ENCODE measurements at regions not wholly inside any gene's neighbourhood (a gene's known extent, or its start where the extent isn't known, plus 50 kb on each side); places are given as distances from the start of the nearest gene placed in this dataset.

DNA sequence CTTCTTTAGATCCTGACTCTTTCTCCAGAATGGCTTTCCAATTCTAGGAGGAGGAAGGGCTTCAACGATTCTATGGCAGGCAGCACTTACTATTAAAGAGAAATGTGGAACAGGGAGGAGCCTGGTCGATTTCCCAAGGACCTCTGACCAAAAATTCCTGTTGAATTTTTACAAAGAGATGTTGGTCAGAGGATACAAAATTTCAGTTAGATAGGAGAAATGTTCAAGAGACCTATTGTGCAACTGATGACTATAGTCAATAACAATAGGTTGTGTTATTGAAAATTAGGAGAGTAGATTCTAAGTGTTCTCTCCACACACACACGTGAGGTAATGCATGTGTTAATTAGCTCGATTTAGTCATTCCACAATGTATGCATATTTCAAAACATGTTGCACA, 130.1 kb upstream of the TNFAIP3 start:
- DNase-seq (ENCODE audit: low spot score): no peak
- in situ Hi-C loops (cut with MboI; ENCODE audit: low sequenced_read_pairs, unreplicated experiment): no loop called here

DNA sequence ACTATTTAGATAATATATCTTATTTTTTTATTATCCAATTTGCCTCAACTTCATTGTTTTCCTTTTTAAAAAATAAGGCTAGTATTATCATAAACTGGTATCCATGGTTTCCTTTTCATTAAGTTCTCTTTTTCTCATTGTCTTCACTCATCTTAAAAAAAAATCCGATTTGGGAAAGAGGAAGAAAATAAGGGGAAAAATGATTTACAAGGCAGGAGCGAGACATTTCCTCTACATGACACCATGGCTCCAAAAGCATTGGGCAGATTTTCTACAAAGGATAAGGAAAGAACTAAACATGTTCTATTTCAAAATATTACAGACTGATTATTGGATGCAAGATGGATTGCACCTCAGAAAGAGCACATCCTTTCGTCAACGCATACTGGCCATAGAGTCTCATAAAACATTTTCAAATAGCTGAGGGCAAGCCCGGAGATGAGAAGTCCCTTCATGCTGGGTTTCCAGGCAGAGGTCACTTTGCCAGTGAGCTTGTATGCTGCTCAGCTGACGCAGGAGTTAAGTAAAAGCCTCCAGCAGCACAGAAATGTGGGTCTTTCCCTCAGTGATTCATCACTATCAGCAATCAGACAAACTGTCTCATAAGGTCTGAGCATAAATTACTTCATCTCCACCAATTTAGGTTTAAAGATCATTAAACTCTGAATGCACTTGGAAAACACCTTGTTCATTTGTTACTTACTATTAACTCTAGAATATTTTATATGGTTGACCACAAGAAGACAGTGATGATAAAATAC, 129.0 kb upstream of the TNFAIP3 start:
- TF ChIP-seq, protein P1, sequence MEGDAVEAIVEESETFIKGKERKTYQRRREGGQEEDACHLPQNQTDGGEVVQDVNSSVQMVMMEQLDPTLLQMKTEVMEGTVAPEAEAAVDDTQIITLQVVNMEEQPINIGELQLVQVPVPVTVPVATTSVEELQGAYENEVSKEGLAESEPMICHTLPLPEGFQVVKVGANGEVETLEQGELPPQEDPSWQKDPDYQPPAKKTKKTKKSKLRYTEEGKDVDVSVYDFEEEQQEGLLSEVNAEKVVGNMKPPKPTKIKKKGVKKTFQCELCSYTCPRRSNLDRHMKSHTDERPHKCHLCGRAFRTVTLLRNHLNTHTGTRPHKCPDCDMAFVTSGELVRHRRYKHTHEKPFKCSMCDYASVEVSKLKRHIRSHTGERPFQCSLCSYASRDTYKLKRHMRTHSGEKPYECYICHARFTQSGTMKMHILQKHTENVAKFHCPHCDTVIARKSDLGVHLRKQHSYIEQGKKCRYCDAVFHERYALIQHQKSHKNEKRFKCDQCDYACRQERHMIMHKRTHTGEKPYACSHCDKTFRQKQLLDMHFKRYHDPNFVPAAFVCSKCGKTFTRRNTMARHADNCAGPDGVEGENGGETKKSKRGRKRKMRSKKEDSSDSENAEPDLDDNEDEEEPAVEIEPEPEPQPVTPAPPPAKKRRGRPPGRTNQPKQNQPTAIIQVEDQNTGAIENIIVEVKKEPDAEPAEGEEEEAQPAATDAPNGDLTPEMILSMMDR (IDR thresholded peaks at IDR 0.05; ENCODE audit: borderline replicate concordance, control extremely low read depth, extremely low read depth, insufficient read depth, missing control alignments): no peak
- DNase-seq (ENCODE audit: low spot score): no peak
- in situ Hi-C loops (cut with MboI; ENCODE audit: low sequenced_read_pairs, unreplicated experiment): no loop called here

More for the DNA sequence above, 130.1 kb upstream of the TNFAIP3 start:
- TF ChIP-seq, protein P1 (IDR thresholded peaks at IDR 0.05; ENCODE audit: borderline replicate concordance, control extremely low read depth, extremely low read depth, insufficient read depth, missing control alignments): no peak

DNA sequence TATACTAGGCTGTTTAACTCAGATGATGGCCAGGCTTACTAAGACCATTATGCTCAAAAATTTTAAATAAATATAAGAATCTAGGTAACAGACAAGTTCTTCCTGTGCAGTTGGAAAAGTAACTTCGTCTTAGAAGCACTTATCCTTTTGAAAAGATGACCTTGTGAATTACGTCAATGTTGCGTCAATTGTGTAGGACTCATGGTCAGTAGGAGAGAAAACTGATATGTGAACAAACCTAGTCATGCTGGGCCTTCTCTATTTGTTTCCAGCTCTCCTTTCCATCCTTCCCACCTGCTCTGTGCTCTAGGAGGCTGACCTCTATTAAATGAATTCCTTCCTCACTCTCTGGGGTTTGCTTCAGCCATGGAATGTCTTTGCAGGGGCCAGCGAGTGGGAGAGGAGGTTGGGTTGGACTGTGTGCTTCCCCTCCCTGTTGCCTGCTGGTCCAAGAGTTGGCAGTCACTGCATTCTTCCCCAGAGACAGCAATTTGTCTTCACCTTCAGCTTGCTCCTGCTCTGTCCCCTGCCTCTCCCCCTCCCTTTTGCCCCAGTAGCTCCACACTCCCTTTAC, 128.0 kb upstream of the TNFAIP3 start:
- DNase-seq (ENCODE audit: low spot score): no peak
- TF ChIP-seq, protein P1 (IDR thresholded peaks at IDR 0.05; ENCODE audit: borderline replicate concordance, control extremely low read depth, extremely low read depth, insufficient read depth, missing control alignments): no peak
- in situ Hi-C loops (cut with MboI; ENCODE audit: low sequenced_read_pairs, unreplicated experiment): no loop called here

DNA sequence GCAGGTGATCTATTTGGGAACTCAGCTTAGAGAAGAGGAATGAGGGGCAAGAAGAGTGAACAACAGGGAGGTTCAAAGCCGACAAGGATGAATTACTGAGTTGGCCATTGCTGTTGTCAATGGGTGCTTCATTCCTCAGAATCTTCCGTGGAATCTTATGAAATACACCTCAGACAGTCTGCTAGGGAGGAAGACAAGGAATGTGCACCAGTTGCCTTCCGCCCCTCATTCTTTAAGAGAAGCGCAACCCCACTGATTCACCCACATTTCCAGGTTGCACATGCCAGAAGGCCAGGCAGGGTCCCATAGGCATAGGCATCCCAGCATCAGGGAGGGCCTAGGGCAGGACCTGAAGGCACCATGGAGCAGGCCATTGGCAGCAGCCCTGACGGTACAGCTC, 127.5 kb upstream of the TNFAIP3 start:
- in situ Hi-C loops (cut with MboI; ENCODE audit: low sequenced_read_pairs, unreplicated experiment): no loop called here
- TF ChIP-seq, protein P1 (IDR thresholded peaks at IDR 0.05; ENCODE audit: borderline replicate concordance, control extremely low read depth, extremely low read depth, insufficient read depth, missing control alignments): no peak
- no peak for DNase-seq (ENCODE audit: low spot score)

DNA sequence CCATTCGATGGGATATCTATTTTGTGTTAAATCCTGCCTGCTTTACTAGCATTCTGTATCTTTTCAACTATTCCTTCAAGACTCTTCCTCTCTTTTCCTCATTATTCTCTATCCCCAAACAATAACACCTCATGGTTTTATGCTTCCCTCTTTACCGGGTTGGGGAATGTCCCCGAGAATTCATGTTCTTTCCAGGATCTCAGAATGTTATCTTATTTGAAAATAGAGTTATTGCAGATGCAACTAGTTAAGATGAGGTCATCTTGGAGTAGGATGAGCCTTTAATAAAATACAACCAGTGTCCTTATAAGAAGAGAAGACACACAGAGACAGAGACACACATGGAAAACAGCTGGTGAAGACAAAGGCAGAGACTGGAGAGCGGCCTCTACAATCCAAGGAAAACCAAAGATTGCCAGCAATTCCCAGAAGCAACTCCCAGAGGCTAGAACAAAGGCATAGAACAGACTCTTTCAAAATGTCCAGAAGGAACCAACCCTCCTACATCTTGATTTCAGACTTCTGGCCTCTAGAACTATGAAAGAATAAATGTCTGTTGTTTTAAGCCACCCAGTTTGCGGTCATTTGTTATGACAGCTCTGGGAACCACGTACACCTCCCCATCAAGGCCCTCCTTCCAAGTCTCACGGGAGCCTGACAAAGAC, 126.8 kb upstream of the TNFAIP3 start:
- TF ChIP-seq, protein P1 (IDR thresholded peaks at IDR 0.05; ENCODE audit: borderline replicate concordance, control extremely low read depth, extremely low read depth, insufficient read depth, missing control alignments): no peak
- DNase-seq (ENCODE audit: low spot score): no peak
- in situ Hi-C loops (cut with MboI; ENCODE audit: low sequenced_read_pairs, unreplicated experiment): no loop called here

DNA sequence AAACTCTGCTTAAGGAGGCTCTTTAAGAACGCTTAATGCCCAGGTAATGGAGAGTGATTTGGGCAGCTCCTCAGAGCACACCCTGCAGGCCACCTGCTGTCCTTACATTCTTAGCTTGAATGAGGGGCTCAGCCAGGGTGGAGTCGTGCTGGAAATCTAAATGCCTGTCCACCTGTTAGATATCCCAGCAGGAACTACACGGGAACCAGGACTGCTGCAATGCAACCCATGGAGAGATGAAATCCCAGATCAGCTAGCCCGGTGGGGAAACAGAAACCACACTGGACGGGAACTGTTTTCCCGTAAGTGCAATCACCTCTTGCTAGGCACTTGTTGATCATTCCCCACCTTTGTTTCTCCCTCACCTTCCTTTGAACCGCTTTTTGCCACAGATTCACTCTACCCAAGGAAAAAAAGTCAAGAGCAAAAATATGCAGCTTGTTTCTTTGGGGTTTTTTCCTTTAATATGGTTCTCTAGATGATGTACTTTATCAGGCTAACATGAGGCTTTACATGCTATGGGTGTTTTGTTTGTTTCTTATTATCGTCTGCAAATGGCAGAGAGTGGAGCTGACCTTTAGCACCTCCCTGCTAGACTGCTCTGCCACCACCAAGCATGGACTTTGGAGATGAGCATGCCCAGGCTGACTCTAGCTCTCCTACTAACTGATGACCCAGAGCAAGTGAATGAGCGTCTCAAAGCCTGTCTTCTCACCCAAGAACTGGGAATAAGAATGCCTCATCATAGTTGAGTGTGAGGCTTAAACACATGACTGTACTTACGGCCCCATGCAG, 125.9 kb upstream of the TNFAIP3 start:
- TF ChIP-seq, protein P1 (IDR thresholded peaks at IDR 0.05; ENCODE audit: borderline replicate concordance, control extremely low read depth, extremely low read depth, insufficient read depth, missing control alignments): no peak
- DNase-seq (ENCODE audit: low spot score): no peak
- in situ Hi-C loops (cut with MboI; ENCODE audit: low sequenced_read_pairs, unreplicated experiment): no loop called here

All from GM13976 (cell line).